ENCODE measurements at regions not wholly inside any gene's neighbourhood (a gene's known extent, or its start where the extent isn't known, plus 50 kb on each side); places are given as distances from the start of the nearest gene placed in this dataset.
"Not testable (repeated sequence)": the region's sequence is repeated elsewhere in the genome, so short reads cannot be mapped to it uniquely, and the experiment has no call there.

DNA sequence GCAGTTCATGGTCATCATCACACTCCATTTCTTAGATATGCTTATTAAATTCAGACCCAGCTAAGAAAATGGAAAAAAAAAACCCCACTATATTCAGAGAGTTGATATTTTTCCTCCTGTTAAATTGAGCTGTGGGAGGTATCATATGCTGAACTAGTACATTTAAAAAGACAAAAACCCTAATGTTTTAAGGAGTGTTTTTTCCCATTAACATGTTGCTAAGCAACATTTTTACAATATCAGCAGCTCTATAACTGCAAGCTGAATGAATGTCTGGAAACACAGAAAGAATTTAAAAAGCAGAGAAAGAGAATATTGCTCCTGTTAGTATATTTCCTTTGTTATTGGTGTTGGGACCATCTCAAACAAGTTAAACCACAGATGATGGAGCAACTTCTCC, 265.8 kb upstream of the GRIA1 start:
- Histone ChIP-seq H3K27me3 (no peaks in the 10 kb centered on the region), H3K36me3 (no peaks in the 10 kb centered on the region), H4K20me1 (no peaks in the 10 kb centered on the region), H3K27ac (no peak overlapping the region), H3K9ac (no peak overlapping the region), H3K4me2 (no peak overlapping the region), H3K4me3 (no peak overlapping the region), H3K4me1 (no peaks in the 10 kb centered on the region), H3K9me3 (no peaks in the 10 kb centered on the region)
- no peak for TF ChIP-seq Cebpa-rat (IDR thresholded peaks at IDR 0.05)

DNA sequence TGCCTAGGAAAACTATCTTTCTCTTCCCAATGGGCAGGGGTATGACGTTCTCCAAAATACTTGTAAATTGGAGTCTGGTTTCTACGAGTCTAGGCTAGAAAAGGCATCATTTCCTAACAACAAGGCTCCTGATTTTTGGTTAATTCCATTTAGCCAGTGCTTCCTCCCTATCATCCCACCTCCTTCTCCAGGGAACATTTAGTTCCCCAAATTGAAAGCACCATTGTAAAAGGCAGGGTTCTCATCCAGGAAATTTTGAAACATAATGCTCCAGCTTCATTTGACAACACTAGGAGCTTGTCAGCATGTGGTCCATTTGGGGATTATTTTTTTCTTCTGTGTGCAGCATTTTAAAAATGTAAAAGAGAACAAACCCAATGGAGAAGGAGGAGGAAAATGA, 256.5 kb upstream of the GRIA1 start:
- H3K27ac ChIP-seq = no peak overlapping the region
- no peaks in the 10 kb centered on the region for H3K9me3 ChIP-seq
- H3K4me3 ChIP-seq = no peak overlapping the region
- H3K36me3 ChIP-seq = no peaks in the 10 kb centered on the region
- H3K4me2 ChIP-seq = no peak overlapping the region
- no peaks in the 10 kb centered on the region for H3K4me1 ChIP-seq
- TF ChIP-seq Cebpa-rat (IDR thresholded peaks at IDR 0.05) = no peak
- no peaks in the 10 kb centered on the region for H4K20me1 ChIP-seq
- H3K9ac ChIP-seq = no peak overlapping the region
- no peaks in the 10 kb centered on the region for H3K27me3 ChIP-seq

DNA sequence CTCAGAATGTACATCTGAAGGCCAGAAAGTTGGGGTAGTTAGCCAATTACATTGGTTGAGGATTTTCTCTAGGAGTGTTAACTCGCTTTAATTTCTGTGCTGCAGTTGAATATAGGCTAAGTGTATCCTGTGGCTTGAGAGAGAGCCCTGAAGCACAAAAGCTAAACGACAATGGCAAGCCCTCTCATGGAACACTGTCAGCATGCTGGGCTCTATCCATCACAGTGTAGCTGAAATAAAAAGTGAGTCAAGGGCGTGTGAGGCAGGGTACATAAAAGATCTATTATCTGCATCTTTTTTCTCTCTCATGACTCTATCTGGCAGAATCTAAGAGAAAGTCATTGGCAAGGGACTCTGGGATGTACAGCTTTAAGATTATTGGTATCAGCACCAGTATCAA, 254.2 kb upstream of the GRIA1 start:
- Histone ChIP-seq H3K4me2 (no peak overlapping the region), H3K4me1 (no peaks in the 10 kb centered on the region), H3K27me3 (no peaks in the 10 kb centered on the region), H4K20me1 (no peaks in the 10 kb centered on the region), H3K4me3 (no peak overlapping the region), H3K9ac (no peak overlapping the region), H3K36me3 (no peaks in the 10 kb centered on the region), H3K27ac (no peak overlapping the region), H3K9me3 (no peaks in the 10 kb centered on the region)
- TF ChIP-seq Cebpa-rat (IDR thresholded peaks at IDR 0.05) = no peak

DNA sequence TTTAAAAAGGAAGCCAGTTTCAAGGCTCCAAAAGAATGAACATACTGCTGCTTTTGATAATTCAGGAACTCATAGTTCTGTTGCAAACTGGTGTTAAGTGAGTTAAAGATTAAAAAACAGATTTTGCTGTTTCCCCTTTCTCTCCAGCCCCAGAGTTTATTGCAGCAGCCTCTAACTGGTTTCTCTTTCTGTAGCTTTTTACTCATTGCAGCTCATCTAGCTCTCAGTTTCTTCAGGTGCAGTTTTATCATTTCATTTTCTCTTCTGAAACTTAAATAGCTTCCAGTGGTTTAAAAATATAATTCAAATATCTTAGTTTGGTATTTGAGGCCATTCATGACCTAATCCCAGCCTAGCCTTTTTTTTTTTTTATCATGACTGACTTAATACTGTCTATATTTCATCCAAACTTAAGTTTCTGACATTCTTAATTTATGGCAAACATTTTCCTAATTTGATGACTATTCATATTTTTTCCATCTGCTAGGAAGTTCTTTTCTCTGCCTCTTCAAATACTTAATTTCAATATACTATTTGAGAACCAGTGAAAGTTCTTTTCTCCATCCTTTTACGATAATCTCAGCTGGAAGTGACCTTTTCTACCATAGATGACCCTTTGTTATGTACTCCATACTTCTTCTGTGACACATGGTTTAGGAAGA, 252.7 kb upstream of the GRIA1 start:
- Histone ChIP-seq H3K9me3 (no peaks in the 10 kb centered on the region), H3K36me3 (no peaks in the 10 kb centered on the region), H3K9ac (no peak overlapping the region), H3K27me3 (no peaks in the 10 kb centered on the region), H3K4me1 (no peaks in the 10 kb centered on the region), H4K20me1 (no peaks in the 10 kb centered on the region), H3K27ac (no peak overlapping the region), H3K4me3 (no peak overlapping the region), H3K4me2 (no peak overlapping the region)
- no peak for TF ChIP-seq Cebpa-rat (IDR thresholded peaks at IDR 0.05)

DNA sequence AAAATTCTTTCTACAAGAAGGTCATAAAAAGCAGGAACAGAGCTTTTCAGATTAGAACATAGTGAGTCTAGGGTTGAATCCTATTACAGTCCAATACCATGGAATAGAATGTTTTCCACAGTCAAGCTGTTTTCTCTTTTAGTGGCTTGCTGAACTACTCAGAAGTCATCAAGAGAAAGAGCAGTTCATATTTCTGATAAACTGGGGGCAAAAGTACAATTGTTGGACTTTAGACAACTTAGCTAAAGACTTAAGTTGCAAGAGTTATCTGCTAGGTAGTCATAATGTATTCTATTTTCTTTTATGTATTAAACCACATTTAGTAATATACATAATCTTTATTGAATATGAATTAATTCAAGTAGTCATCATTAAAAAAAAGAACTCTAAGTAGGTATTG, 233.1 kb upstream of the GRIA1 start:
- H3K4me3 ChIP-seq = no peak overlapping the region
- H3K27me3 ChIP-seq = no peaks in the 10 kb centered on the region
- H3K27ac ChIP-seq = no peak overlapping the region
- H4K20me1 ChIP-seq = no peaks in the 10 kb centered on the region
- no peak overlapping the region for H3K9ac ChIP-seq
- H3K4me1 ChIP-seq = no peaks in the 10 kb centered on the region
- H3K4me2 ChIP-seq = no peak overlapping the region
- no peaks in the 10 kb centered on the region for H3K36me3 ChIP-seq
- no peaks in the 10 kb centered on the region for H3K9me3 ChIP-seq
- TF ChIP-seq Cebpa-rat (IDR thresholded peaks at IDR 0.05) = no peak

DNA sequence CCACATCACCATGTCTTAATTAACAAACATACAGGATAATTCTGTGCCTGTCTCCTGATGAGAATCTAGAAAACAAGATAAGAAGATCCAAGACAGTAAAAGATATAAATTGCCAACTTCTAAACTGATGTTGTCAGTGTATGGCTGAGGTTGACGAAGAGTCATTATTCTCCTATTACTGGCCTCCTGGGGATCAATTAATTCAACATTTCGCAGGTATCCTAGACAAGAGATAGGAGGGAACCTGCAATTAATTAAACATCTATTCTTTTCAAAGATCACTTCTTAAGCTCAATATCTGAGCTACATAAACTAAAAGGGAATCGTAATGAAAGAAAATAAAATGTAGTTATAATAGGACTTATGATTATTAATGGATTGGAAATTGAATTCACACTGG, 232.0 kb upstream of the GRIA1 start:
- Histone ChIP-seq H3K4me1 (no peaks in the 10 kb centered on the region), H3K4me3 (no peak overlapping the region), H3K36me3 (no peaks in the 10 kb centered on the region), H3K9me3 (no peaks in the 10 kb centered on the region), H3K4me2 (no peak overlapping the region), H3K9ac (no peak overlapping the region), H3K27me3 (no peaks in the 10 kb centered on the region), H3K27ac (no peak overlapping the region), H4K20me1 (no peaks in the 10 kb centered on the region)
- TF ChIP-seq Cebpa-rat (IDR thresholded peaks at IDR 0.05) = no peak

DNA sequence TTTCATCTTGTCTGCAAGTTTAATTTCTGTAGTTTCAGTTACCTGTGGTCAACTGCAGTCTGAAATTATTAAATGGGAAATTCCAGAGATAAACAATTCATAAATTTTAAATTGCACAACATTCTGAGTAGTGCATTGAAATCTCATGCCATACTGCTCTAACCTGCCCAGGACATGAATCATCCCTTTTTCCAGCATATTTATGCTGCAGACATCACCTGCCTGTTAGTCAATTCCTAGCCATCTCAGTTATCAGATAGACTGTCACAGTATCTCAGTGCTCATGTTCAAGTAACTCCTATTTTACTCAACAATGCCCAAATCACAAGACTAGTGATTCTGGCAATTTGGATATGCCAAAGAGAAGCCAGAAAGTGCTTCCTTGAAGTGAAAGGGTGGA, 223.0 kb upstream of the GRIA1 start:
- Histone ChIP-seq H3K9me3 (no peaks in the 10 kb centered on the region), H3K4me2 (no peak overlapping the region), H3K36me3 (no peaks in the 10 kb centered on the region), H4K20me1 (no peaks in the 10 kb centered on the region), H3K27ac (no peak overlapping the region), H3K4me1 (peaks cover 7% of the 10 kb centered on the region; the same call in 1 of the 2 replicates), H3K4me3 (no peak overlapping the region), H3K27me3 (no peaks in the 10 kb centered on the region), H3K9ac (no peak overlapping the region)
- TF ChIP-seq Cebpa-rat (IDR thresholded peaks at IDR 0.05) = no peak

DNA sequence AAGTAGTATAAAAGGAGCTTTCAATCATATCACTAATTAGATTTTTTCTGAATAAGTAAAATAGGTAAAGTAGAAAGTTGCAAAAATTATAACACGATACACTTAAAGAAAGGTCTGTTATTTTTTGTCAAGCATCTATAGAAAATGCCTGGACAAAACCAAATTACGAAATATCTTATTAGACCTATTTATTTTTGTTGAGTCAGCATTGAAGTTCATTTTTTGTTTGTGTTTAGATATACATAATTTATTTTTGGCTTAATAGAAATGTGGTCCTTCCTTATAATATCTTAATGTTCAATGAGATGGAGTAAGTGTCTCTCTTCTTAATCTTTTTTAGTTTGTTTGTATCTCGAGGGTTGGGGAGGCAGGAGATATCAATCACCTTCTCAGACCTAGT, 214.8 kb upstream of the GRIA1 start:
- H3K4me3 ChIP-seq = no peak overlapping the region
- no peaks in the 10 kb centered on the region for H3K4me1 ChIP-seq
- TF ChIP-seq Cebpa-rat (IDR thresholded peaks at IDR 0.05) = no peak
- no peaks in the 10 kb centered on the region for H4K20me1 ChIP-seq
- H3K27ac ChIP-seq = no peak overlapping the region
- H3K9me3 ChIP-seq = no peaks in the 10 kb centered on the region
- H3K4me2 ChIP-seq = no peak overlapping the region
- H3K9ac ChIP-seq = no peak overlapping the region
- no peaks in the 10 kb centered on the region for H3K27me3 ChIP-seq
- H3K36me3 ChIP-seq = no peaks in the 10 kb centered on the region

DNA sequence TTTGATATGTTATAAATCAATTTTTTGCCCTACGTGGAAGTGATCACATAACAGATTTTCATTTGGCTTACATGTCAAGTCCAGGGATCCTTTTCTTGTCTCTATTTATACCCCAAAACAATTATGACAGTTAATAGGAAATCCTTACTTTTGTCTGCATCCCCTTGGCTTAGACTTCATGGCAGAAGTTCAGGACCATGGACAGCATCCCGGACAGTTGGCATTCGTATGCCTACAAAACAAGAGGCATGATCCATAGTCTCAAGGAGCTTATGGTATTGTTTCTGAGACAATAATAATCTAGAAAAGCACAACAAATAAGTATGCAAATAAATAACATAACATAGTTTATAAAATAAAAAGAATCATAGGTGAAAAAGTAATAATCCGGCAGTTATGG, 214.3 kb upstream of the GRIA1 start:
- Histone ChIP-seq H4K20me1 (no peaks in the 10 kb centered on the region), H3K36me3 (no peaks in the 10 kb centered on the region), H3K4me2 (no peak overlapping the region), H3K9ac (no peak overlapping the region), H3K27ac (no peak overlapping the region), H3K4me1 (no peaks in the 10 kb centered on the region), H3K9me3 (no peaks in the 10 kb centered on the region), H3K4me3 (no peak overlapping the region), H3K27me3 (no peaks in the 10 kb centered on the region)
- TF ChIP-seq Cebpa-rat (IDR thresholded peaks at IDR 0.05) = no peak

DNA sequence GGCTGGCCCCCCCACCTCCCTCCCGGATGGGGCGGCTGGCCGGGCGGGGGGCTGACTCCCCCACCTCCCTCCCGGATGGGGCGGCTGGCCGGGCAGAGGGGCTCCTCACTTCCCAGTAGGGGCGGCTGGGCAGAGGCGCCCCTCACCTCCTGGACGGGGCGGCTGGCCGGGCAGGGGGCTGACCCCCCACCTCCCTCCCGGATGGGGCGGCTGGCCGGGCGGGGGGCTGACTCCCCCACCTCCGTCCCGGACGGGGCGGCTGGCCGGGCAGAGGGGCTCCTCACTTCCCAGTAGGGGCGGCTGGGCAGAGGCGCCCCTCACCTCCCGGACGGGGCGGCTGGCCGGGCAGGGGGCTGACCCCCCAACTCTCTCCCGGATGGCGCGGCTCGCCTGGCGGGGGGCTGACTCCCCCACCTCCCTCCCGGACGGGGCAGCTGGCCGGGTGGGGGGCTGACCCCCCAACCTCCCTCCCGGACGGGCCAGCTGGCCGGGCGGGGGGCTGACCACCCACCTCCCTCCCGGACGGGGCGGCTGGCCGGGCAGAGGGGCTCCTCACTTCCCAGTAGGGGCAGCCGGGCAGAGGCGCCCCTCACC, 194.1 kb upstream of the GRIA1 start:
- not testable (repeated sequence) for H3K9ac ChIP-seq, H4K20me1 ChIP-seq, H3K27ac ChIP-seq

DNA sequence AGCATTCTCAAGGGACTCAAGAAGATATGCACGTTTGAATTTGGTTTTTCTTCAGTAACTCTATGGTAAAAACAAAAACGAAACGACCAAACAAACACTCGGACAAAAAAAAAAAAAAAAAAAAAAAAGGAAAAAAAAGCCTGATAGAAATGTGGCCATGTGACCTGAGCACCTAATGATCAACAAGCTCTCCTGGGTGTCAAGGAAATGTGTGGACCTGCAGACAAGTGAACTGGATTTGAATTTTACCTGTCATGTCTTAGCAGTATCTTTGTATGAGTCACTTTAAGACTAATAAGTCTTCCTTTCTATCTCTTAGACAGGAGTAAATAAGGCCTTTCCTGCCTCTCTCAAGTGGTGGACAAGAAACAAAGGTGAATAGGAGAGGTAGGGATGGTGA, 190.6 kb upstream of the GRIA1 start:
- Histone ChIP-seq H3K27me3 (no peaks in the 10 kb centered on the region), H3K4me2 (no peak overlapping the region), H3K27ac (no peak overlapping the region), H4K20me1 (no peaks in the 10 kb centered on the region), H3K4me1 (no peaks in the 10 kb centered on the region), H3K4me3 (no peak overlapping the region), H3K9ac (no peak overlapping the region), H3K9me3 (peaks cover 14% of the 10 kb centered on the region), H3K36me3 (no peaks in the 10 kb centered on the region)
- TF ChIP-seq Cebpa-rat (IDR thresholded peaks at IDR 0.05) = no peak

More for the DNA sequence above, 194.1 kb upstream of the GRIA1 start:
- H3K36me3 ChIP-seq, H3K4me3 ChIP-seq, H3K4me2 ChIP-seq, H3K27me3 ChIP-seq, H3K4me1 ChIP-seq: not testable (repeated sequence)
- H3K9me3 ChIP-seq = peaks cover 14% of the 10 kb centered on the region
